Prostate gland (tissue), 2 donors: ENCODE measurements at regions not wholly inside any gene's neighbourhood (a gene's known extent, or its start where the extent isn't known, plus 50 kb on each side); places are given as distances from the start of the nearest gene placed in this dataset.

Experiments used
- POLR2AphosphoS5 ChIP-seq: sonication (generic); formaldehyde crosslinking; IDR thresholded peaks from one replicate; pipeline ENCODE4 v1.6.1; 2017; ENCODE audit warnings: antibody characterized with exemption
- TF ChIP-seq, protein P1 (sequence below), 4 experiments: fragments of 200-600 bp in 2 of 4; fragments of 450-650 bp in 2 of 4; sonication (generic) in 2 of 4; IDR thresholded peaks; 1 replicate in 3 of 4; 2 replicates in 1 of 4; pipeline ENCODE4 v1.5.1; 2016 to 2019; ENCODE audit warnings: antibody characterized with exemption in 4 of 4, mild to moderate bottlenecking in 2 of 4, moderate library complexity in 2 of 4

- TF ChIP-seq, protein P1, sequence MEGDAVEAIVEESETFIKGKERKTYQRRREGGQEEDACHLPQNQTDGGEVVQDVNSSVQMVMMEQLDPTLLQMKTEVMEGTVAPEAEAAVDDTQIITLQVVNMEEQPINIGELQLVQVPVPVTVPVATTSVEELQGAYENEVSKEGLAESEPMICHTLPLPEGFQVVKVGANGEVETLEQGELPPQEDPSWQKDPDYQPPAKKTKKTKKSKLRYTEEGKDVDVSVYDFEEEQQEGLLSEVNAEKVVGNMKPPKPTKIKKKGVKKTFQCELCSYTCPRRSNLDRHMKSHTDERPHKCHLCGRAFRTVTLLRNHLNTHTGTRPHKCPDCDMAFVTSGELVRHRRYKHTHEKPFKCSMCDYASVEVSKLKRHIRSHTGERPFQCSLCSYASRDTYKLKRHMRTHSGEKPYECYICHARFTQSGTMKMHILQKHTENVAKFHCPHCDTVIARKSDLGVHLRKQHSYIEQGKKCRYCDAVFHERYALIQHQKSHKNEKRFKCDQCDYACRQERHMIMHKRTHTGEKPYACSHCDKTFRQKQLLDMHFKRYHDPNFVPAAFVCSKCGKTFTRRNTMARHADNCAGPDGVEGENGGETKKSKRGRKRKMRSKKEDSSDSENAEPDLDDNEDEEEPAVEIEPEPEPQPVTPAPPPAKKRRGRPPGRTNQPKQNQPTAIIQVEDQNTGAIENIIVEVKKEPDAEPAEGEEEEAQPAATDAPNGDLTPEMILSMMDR (IDR thresholded peaks at IDR 0.05): no peak
- no peak for TF ChIP-seq POLR2AphosphoS5
These were observed 462.9 kb upstream of the ASIC2 start for GRCh38 chr17:33756021-33756420.
